DMS114 treated with DMSO at 0.1 percent for 48 hours (cell line): ENCODE measurements at regions not wholly inside any gene's neighbourhood (a gene's known extent, or its start where the extent isn't known, plus 50 kb on each side); places are given as distances from the start of the nearest gene placed in this dataset.

ENCODE experiments used
- DNase-seq: peaks from one replicate; lab custom pipeline; 2025; ENCODE audit not compliant: unreplicated experiment; lab: John Stamatoyannopoulos, UW

DNA sequence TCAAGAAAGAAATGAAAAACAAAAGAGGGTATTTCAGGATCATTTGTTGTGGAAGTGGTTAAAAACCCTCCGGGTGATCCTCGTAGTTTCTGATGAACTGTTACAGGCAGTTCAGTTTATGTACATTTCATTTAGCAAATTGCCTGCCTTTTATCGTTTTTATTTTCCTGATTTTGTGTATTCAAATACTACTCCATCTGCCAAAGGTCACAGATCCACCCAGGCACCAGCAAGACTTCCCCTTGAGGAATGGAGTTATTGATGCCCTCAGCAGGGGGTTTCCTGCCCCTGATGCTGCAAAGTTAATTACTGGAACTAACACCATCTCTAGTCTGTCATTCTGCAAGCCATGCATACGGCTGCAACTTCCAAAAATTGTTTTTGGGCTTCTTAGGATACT, 641.9 kb downstream of the SLC4A3 start:
- DNase-seq, result no peak

DNA sequence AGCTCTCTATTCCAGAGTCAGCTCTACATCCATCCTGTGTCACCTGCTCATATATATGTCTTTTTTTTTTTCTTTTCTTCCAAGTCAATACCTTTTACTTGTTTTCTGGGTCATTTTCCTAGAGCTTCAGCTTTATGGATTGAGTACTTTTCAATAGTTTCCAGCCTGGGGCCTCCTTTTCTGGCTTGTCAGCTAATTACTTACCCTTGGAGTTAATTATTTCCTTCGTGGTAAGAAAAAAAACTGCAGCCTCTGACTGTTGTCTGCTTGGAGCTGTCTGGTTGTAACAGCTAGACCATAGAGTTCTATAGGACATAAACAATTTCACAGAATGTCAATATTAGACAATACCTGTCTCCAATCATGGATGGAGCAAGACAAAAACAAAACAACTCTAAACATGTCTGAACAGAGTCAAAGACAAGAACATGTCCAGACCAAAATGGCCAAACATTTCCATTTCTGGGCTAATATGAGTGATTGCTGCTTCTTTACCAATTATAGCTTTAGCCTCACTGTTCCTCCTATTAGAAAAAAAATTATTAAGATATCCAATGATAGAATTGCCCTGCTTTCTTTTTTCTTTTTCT, 643.1 kb downstream of the SLC4A3 start:
- DNase-seq, result no peak

DNA sequence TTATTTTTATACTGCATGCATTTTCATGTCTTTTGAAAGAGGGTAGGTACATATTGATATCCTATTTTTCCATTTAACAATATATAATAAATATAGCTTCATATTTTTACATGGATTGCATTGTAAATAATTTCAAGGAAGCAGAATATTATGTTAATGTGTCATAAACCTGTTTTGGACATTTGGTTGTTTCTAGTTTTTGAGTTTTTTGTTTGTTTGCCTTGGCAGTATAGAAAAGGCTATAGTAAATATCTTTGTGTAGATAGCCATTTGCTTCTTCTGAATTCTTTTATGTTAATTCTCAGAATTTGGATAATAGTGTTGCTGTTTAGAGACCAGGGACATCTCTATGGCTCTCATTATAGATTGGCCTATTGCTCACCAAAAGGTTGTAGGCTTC, 645.2 kb downstream of the SLC4A3 start:
- DNase-seq, result no peak

DNA sequence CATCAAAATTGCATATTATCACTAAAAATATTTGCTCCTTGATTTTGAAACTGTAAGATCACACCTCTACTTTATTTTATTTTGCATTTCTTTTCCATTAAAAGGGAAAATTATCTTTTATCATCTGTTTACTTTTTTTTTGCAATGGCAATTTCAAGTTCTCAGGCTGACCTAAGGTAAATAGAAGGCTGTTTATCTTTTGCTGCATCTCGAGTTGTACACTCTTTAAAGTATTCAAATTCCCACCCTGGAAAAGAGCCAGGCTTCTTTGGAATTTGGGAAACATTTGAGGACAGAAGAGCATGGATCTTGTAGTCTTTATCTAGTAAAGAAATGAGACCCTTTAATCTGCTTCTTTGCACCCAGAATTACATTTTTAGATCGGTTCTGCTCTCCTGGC, 645.7 kb downstream of the SLC4A3 start:
- no peak for DNase-seq

DNA sequence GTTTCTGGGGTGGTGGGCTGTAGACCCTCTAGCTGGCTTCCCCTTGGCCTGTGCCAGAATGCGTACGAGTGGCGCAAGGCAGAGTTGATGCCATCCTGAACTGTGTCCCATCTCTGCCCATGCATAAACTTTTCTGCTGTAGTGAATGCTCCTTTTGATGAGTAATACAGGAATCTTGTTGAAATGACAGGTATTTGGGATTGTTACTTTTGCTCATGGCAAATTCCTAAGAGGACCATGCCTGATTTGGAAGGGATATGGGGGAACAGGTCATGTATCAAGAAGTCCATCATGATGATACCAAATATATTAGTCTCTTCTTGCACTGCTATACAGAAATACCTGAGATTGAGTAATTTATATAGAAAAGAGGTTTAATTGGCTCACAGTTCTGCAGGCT, 648.0 kb downstream of the SLC4A3 start:
- DNase-seq, result no peak

DNA sequence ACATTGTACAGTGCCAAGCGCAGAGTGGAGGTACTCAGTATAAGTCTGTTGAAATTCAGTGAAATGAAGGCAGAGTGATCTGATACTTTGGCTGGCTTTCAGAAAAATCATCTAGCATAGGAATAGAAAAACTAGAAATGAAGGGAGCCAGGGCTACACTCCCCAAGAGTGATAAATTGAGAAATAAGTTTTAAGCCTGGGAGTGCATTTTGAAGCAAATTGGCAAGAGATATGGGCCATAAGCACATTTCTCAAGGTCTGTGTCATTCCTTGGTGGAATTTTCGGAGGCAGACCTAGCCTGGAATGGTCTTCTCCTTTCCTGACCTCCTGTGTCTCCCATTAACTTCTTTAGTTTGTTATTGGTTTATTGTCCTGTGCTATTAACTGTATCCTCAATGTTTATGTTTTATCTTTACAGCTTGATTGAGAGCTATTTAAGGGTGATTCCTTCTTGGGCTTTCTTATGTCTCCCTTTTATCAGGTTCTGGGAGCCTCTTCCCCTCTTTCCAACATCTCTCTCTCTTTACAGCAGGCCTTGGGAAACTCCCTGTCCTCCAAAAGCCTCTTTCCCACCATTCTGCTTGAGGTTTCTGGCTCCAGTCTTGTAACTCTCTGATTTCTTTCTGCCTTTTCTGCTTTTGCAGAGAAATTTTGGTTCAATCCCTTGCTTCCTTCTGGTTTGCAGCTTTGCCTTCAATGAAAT, 649.5 kb downstream of the SLC4A3 start:
- DNase-seq, result no peak

DNA sequence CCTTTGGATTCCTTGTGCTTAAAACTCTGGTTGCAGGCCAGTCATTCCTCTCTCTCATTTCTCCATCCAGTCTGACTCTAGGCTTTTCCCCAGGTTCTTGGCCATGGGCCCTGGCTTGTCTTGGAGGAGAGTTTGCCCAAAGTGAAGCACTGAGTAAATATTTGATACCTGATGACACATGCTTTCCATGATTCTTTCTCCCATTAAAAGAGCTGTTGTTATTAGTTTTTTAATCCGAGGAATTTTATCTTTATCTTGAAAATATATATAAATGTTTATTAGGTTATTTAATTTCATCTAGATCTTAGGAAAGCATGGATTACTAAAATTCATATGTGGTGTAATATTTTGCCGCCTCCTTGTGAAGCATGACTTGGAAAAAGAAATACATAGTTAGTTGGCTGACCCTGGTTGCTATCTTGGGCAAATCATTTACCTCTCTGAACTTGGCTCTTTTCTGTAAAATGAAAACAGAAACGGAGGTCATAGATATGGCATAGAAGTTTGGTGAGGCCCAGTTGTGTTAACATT, 650.1 kb downstream of the SLC4A3 start:
- no peak for DNase-seq

DNA sequence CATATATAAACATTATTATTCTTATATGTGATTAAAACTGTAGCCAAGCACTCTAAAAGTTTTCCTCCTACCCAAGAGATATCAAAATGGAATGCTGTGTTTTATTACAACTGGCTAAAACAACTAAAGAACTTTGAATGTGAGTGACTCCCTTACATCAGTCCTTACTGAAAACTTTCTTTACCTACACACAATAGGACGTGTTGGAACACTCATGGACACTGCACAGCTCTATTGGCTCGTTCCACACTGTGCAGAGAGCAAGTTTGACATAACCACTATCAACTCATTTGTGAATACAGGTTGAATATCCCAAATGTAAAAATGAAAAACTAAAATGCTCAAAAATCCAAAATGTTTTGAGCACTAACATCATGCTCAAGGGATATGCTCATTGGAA, 650.6 kb downstream of the SLC4A3 start:
- no peak for DNase-seq

DNA sequence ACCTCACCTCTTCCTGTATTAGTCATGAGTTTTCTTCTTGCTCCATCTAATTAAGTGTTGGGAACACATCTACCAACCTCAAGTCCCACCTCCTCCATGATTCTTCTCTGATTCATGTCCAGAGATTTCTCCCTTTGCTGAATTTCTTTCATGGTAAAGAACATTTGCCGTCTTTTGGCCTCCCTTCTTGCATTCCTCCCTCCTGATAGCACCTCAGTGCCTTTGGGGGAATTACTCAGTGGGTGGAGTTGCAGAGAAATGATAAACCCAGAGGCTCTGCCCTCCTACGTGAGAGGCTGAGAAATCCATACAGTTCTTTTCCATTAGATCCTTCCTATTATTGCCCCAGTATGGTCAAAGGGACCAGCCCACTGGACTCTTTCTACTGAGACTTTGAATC, 651.9 kb downstream of the SLC4A3 start:
- no peak for DNase-seq

DNA sequence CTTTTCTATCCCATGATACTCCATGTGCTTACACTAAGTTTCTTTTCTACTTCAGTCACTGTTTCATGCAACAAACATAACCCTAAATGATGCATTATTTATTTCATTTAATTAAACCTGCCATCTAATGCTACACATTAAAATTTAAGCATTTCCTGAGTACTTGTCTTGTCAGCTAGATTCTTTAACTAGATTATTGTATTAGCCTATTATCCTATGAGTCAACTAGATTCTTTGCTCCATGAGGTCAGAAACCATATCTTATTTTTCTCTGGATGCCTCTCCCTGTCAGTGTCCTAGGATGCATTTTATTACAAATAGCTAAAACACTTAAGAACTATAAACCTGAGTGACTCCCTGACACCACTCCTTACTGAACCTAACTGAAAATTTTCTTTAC, 652.4 kb downstream of the SLC4A3 start:
- DNase-seq, result no peak

DNA sequence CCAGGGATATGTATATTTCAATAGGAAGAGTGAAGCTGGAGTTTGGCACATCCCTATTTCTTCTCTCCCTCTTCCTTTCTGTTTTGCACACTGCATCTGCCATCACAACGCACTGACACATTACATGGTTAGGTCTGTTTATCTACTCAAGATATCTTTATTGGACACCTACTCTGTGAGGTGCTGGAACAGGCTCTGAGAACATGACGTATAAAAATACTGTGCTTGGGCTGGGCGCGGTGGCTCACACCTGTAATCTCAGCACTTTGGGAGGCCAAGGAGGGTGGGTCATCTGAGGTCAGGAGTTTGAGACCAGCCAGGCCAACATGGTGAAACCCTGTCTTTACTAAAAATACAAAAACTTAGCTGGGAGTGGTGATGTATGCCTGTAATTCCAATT, 653.3 kb downstream of the SLC4A3 start:
- no peak for DNase-seq

DNA sequence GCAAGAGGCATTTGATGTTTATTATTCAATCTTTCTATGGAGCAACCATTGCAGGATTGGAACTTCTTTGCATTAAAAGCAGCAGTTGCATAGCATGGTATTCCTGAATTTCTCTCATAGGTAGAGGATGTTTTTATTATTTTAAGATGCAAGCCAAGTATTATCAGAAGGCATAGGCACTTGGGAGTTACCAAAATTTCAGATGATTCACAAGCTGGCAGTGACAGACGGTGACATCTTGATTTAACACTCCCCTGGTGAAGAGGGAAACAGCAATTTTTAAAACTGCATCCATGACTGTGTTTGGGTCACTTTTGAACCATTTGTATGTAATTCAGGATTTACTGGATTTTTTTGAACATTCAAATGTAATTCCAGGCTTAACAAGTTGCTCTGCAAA, 654.3 kb downstream of the SLC4A3 start:
- DNase-seq, result no peak

DNA sequence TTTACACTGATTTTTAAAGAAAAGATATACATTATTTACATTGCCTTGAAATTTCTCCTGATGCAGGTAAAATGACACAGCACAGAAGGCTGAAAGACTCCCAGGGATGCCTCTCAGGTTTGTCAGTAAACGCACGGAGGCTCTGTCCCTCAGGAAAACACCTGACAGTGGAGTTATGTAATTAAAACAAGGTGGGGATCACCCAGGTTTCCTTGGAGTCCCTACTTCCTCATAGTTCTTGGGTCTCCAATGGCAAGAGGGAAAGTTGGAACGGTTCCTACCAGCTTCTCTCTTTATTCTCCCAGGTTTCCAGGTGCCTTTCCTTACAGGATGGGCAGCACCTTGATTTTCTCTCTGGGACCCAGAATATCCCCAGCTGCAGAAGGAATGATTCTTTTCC, 654.8 kb downstream of the SLC4A3 start:
- DNase-seq, result no peak

DNA sequence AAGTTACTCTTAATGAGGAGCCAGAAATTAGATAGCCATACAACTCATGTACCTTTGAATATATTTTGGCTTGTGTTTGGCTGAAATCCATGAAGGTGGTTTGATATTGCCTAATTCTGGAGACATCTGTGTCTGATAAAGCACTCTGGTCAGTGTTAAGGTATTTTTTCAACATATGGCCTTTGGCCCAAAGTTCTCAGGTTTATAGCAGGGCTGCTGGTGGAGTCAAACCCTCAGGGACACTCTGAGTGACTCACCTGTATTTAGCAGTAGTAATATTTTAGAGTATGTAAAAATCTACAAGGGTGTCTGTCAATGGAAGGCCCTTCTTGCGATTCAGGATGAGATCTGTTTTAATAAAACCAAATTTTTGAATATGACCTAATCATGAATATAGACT, 666.5 kb downstream of the SLC4A3 start:
- DNase-seq, result no peak

DNA sequence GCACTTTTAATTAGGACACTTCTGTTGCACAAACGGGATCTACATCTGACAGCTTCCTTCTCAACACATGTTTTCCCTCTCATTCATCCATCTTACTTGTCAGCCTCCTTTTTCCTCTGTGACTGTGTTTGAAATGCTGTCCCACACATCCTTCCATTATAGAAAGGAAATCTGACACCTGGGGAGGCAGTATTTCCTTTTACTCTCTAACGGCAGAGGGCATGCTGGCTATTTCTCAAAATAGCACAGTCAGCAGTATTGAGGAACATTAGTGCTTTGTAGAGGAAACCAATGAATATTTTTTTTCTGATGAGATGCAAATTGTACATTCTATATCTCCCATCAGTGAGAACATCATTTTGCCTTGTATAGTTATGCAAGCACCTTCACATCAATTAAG, 668.7 kb downstream of the SLC4A3 start:
- DNase-seq, result no peak

DNA sequence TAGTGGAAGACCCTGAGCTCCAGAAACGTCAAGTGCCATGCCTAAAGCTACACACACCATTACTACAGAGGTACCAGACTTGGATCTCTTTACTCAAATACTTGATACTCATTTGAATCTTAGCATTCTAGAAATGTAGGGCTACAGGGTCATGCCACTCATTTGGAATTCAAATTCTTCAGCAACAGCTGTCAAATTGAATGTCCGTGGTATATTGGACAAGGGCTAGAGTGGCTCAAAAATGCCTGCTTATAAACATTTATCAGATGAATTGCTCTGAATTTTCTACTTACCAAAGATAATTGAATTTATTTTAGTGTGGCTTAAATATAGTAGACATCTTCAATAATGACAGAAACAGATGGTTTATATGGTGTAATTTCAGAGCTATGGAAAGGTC, 669.7 kb downstream of the SLC4A3 start:
- DNase-seq, result no peak

DNA sequence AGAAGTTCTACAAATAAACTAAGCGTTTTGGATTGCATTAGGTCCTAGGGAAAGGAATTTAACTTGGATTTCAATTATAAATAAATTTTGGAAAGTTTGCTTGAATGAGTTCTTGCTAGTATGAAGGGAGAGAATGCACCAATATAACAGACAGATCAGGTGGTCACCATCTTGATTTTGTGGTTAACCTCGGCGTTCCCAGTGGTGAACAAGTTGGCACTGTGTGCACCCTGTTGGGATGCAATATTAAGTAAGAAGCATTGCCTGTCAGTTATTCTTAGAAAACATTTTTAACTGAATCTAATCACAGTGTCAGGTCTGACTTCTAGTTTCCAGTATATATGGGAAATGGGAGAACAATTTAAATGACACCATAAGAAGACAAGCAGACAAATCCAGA, 673.4 kb downstream of the SLC4A3 start:
- no peak for DNase-seq

DNA sequence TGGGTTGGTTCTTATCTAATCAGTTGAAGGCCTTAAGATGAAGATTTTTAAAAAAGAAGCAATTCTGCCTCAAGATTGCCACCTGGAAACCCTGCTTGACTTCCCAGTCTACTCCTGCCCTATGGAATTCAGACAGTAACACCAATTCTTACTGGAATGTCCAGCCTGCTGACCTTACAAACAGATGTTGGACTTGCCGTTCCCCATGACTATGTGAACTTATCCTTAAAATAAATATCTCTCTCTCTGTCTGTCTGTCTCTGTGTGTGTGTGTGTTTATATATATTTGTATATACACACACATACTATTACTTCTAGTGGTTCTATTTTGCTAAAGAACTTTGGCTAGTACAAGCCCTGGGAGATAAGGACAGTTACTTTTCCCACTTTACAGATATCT, 675.3 kb downstream of the SLC4A3 start:
- DNase-seq, result no peak

DNA sequence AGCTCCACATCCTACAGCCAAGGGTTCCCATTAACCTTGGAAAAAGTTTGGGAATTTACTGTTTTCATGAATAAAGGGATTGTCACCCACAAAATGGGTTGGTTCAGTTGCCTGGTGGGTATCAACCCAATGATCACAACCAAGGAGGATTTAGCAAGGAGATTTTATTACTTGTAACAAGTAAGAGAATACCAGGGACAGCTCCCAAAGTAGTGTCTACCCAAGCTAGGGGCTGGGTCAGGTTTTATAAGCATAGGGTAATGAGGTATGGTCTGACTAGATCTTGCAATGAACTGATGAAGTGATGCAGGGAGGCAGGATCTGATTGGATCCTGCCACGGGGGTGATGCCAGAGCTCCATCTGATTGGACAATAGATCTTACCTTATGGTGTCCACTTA, 681.8 kb downstream of the SLC4A3 start:
- no peak for DNase-seq

DNA sequence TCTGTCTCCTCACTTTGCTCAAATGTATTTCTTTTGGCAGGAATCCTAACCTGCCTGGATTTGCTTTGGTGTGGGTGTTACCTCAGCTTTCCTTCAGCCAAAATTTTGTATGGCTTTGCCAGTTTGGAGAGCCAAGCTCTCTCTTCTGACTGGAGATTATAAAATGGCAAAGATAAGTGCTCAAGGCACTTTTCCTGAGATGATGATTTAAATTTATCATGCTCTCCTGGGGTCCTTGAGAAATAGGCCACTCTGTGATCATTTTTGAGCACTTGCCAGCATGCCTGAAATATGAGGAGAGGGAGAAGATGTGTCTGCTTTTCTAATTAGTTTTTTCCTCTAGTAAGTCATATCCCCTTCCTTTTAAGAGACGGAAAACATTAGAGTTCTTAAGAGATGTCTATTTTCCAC, 683.0 kb downstream of the SLC4A3 start:
- no peak for DNase-seq

DNA sequence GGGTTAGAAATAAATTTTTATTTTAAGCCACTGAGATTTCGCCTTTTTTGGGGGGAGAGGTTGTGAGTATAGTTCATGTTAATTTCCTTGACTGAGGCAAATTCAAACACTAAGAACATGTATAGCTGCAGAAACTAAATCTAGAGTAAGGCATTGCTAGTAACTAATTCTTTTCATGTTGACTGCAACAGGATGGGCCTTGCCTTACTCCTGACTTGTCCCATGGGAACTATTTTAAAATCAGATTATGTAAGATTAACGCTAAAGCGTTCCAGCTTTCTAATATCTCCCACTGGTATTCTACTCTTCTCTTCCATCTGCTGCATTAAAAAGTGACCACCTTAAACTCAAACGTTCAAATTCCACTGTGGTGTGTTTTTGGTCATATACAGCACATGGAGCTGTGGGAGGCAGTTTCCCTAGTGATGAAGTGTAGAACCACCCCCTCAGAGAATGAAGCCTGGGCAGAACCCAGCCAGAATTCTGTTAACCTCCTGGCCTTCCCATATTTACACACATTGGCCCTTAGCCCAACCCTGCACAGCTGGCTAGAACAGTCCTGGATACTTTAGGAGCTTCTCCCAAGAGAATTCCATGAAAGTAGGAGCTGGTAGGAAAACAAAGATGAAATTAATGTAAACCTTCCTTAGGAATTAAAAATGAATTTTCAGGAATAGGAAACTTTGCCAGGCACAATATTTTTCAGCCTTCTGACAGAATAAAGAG, 687.8 kb downstream of the SLC4A3 start:
- DNase-seq, result no peak

DNA sequence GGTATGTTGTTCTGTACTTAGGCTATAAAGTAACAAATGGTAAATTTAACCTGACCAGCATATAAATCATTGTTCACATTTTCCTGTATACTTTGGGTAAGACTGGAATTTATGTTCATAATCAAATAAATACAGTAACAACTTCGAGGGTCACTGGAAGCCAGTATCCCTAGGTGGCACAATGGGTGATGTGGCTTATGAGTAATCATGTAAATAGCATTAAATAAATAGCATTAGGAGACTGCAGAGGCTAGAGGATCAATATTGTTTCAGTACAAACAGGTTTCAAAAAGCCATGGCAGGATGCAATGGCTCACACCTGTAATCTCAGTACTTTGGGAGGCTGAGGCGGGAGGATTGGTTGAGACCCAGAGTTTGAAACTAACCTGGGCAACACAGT, 690.6 kb downstream of the SLC4A3 start:
- DNase-seq, result no peak
